ENCODE measurements at regions not wholly inside any gene's neighbourhood (a gene's known extent, or its start where the extent isn't known, plus 50 kb on each side); places are given as distances from the start of the nearest gene placed in this dataset.
"Not testable (repeated sequence)": the region's sequence is repeated elsewhere in the genome, so short reads cannot be mapped to it uniquely, and the experiment has no call there.

- DNase-seq = no peak
Measured at GRCh38 chr3:161602475-161602874, 105.9 kb downstream of the OTOL1 start.

GRCh38 chr3:161602918-161603317 lies 106.3 kb downstream of the OTOL1 start:
- DNase-seq = no peak

- no peak for DNase-seq
Measured at GRCh38 chr3:161607056-161607455, 110.4 kb downstream of the OTOL1 start.

- no peak for DNase-seq
Measured at GRCh38 chr3:161619351-161619750, 122.7 kb downstream of the OTOL1 start.

GRCh38 chr3:161630794-161631193 lies 134.2 kb downstream of the OTOL1 start:
- DNase-seq = no peak

GRCh38 chr3:161631536-161631935 lies 134.9 kb downstream of the OTOL1 start:
- DNase-seq = no peak

- no peak for DNase-seq
Measured at GRCh38 chr3:161637559-161637958, 141.0 kb downstream of the OTOL1 start.

- not testable (repeated sequence) for DNase-seq
Measured at GRCh38 chr3:161639095-161639494, 142.5 kb downstream of the OTOL1 start.

- DNase-seq = no peak
Measured at GRCh38 chr3:161640181-161640580, 143.6 kb downstream of the OTOL1 start.

GRCh38 chr3:161641287-161641686 lies 144.7 kb downstream of the OTOL1 start:
- DNase-seq = no peak

- no peak for DNase-seq
Measured at GRCh38 chr3:161644891-161645635, 148.5 kb downstream of the OTOL1 start.

GRCh38 chr3:161647936-161648470 lies 151.4 kb downstream of the OTOL1 start:
- DNase-seq = no peak

GRCh38 chr3:161649900-161650484 lies 153.4 kb downstream of the OTOL1 start:
- no peak for DNase-seq

GRCh38 chr3:161657786-161658185 lies 161.2 kb downstream of the OTOL1 start:
- DNase-seq = no peak

GRCh38 chr3:161671141-161671540 lies 174.5 kb downstream of the OTOL1 start:
- DNase-seq = no peak

- DNase-seq = no peak
Measured at GRCh38 chr3:161672478-161672877, 175.9 kb downstream of the OTOL1 start.

GRCh38 chr3:161673866-161674265 lies 177.3 kb downstream of the OTOL1 start:
- no peak for DNase-seq

GRCh38 chr3:161674402-161674801 lies 177.8 kb downstream of the OTOL1 start:
- no peak for DNase-seq

- DNase-seq = not testable (repeated sequence)
Measured at GRCh38 chr3:161681831-161682230, 185.2 kb downstream of the OTOL1 start.

GRCh38 chr3:161682715-161683114 lies 186.1 kb downstream of the OTOL1 start:
- no peak for DNase-seq

GRCh38 chr3:161689584-161690298 lies 193.1 kb downstream of the OTOL1 start:
- no peak for DNase-seq

- no peak for DNase-seq
Measured at GRCh38 chr3:161690299-161690620, 193.7 kb downstream of the OTOL1 start.

- DNase-seq = no peak
Measured at GRCh38 chr3:161691677-161692076, 195.1 kb downstream of the OTOL1 start.

All from T-helper 1 cell (primary cell).